SK-N-SH (cell line): ENCODE measurements at regions not wholly inside any gene's neighbourhood (a gene's known extent, or its start where the extent isn't known, plus 50 kb on each side); places are given as distances from the start of the nearest gene placed in this dataset.

Experiments used
- CTCF ChIA-PET: fragments of 300-600, 350-600 bp; formaldehyde crosslinking; extraction: SDS; loops from one replicate; lab custom pipeline; 2021; lab: Yijun Ruan, JAX
- POLR2A ChIA-PET: fragments of 350-600 bp; sonication (Branson Sonifier 250); formaldehyde crosslinking; extraction: SDS; loops from one replicate; lab custom pipeline; 2020; ENCODE audit warnings: antibody characterized with exemption, inconsistent platforms; lab: Yijun Ruan, JAX
- DNase-seq: peaks from one replicate; pipeline ENCODE4 v3.0.0; 2012
- H2AFZ ChIP-seq: fragments of 200-600 bp; sonication (generic); 2 replicates; pipeline ENCODE4 v1.8.1; 2016; ENCODE audit warnings: antibody characterized with exemption, mild to moderate bottlenecking, low read depth
- H3F3A ChIP-seq: fragments of 200-600 bp; sonication (generic); replicated peaks from 2 replicates; pipeline ENCODE3; 2016; ENCODE audit warnings: antibody characterized with exemption, mild to moderate bottlenecking; ENCODE audit not compliant: insufficient read depth
- H3K27ac ChIP-seq, 2 experiments: fragments of 200-500 bp in 1 of 2; fragments of 200-600 bp in 1 of 2; sonication (Bioruptor generic) in 1 of 2; sonication (generic), shearing (Covaris generic) in 1 of 2; 2 replicates each; pipeline versions ENCODE4 v1.5.1 to v1.6.1; 2014 to 2016; ENCODE audit warnings: low read depth in 2 of 2, inconsistent platforms in 1 of 2, low read length in 1 of 2, mild to moderate bottlenecking in 1 of 2, mixed read lengths in 1 of 2
- H3K27me3 ChIP-seq: fragments of 200-600 bp; sonication (generic), shearing (Covaris generic); 2 replicates; pipeline ENCODE4 v1.6.1; 2016; ENCODE audit warnings: mixed run types; ENCODE audit not compliant: insufficient read depth
- H3K36me3 ChIP-seq, 2 experiments: fragments of 200-500 bp in 1 of 2; fragments of 200-600 bp in 1 of 2; sonication (Bioruptor generic) in 1 of 2; sonication (generic) in 1 of 2; replicated peaks in 1 of 2; 2 replicates each; pipeline versions ENCODE3 to v1.5.1; 2014 to 2016; ENCODE audit warnings: low read length in 1 of 2, mild to moderate bottlenecking in 1 of 2; ENCODE audit not compliant: insufficient read depth in 2 of 2, control insufficient read depth in 1 of 2
- H3K4me1 ChIP-seq, 2 experiments: fragments of 200-500 bp in 1 of 2; fragments of 200-600 bp in 1 of 2; sonication (Bioruptor generic) in 1 of 2; sonication (generic), shearing (Covaris generic) in 1 of 2; 2 replicates each; pipeline versions ENCODE4 v1.5.1 to v1.6.1; 2014 to 2016; ENCODE audit warnings: low read depth in 1 of 2, low read length in 1 of 2, mixed run types in 1 of 2; ENCODE audit not compliant: insufficient read depth in 2 of 2, control insufficient read depth in 1 of 2
- H3K4me2 ChIP-seq: fragments of 200-600 bp; sonication (generic), shearing (Covaris generic); 2 replicates; pipeline ENCODE4 v1.6.1; 2017; ENCODE audit warnings: mixed run types
- H3K4me3 ChIP-seq, 2 experiments: fragments of 200-500 bp in 1 of 2; fragments of 200-600 bp in 1 of 2; sonication (Bioruptor generic) in 1 of 2; sonication (generic), shearing (Covaris generic) in 1 of 2; 2 replicates each; pipeline versions ENCODE4 v1.5.1 to v1.8.1; 2014 to 2016; ENCODE audit warnings: low read depth in 2 of 2, inconsistent platforms in 1 of 2, low read length in 1 of 2, mild to moderate bottlenecking in 1 of 2, mixed read lengths in 1 of 2, moderate library complexity in 1 of 2
- H3K79me2 ChIP-seq: fragments of 200-600 bp; sonication (generic); 2 replicates; pipeline ENCODE4 v1.8.1; 2017; ENCODE audit warnings: mild to moderate bottlenecking; ENCODE audit not compliant: insufficient read depth
- H3K9ac ChIP-seq: fragments of 200-600 bp; sonication (generic); 2 replicates; pipeline ENCODE4 v1.6.1; 2017; ENCODE audit warnings: mixed run types
- H3K9me2 ChIP-seq: fragments of 200-600 bp; sonication (generic); 2 replicates; pipeline ENCODE4 v1.6.1; 2017; ENCODE audit warnings: mixed run types
- H3K9me3 ChIP-seq: fragments of 200-600 bp; sonication (generic); 2 replicates; pipeline ENCODE4 v1.6.1; 2017; ENCODE audit warnings: mixed run types, mild to moderate bottlenecking, moderate library complexity
- H4K20me1 ChIP-seq: fragments of 200-600 bp; sonication (generic); 2 replicates; pipeline ENCODE4 v1.6.1; 2017; ENCODE audit warnings: mild to moderate bottlenecking, mixed run types; ENCODE audit not compliant: insufficient read depth
- CHD2 ChIP-seq: fragments of 150-350 bp; IDR thresholded peaks from 2 replicates; pipeline ENCODE4 v1.6.1; 2018; ENCODE audit warnings: low read length; ENCODE audit not compliant: partially characterized antibody
- CTCF ChIP-seq: fragments of 200-600 bp; sonication (generic); IDR thresholded peaks from 2 replicates; pipeline ENCODE4 v1.6.1; 2017; ENCODE audit warnings: antibody characterized with exemption, mild to moderate bottlenecking, moderate library complexity
- ELF1 ChIP-seq: IDR thresholded peaks from 2 replicates; pipeline ENCODE4 v1.4.0; 2012
- EP300 ChIP-seq, 2 experiments: IDR thresholded peaks; 2 replicates each; pipeline versions ENCODE4 v1.4.0 to v1.6.1; 2012; ENCODE audit warnings: borderline replicate concordance in 1 of 2, low read depth in 1 of 2, low read length in 1 of 2
- EZH2phosphoT487 ChIP-seq: fragments of 200-600 bp; sonication (generic); IDR thresholded peaks from 2 replicates; pipeline ENCODE4 v1.6.1; 2017; ENCODE audit warnings: low read depth, mixed run types, mild to moderate bottlenecking, antibody characterized with exemption, moderate library complexity, borderline replicate concordance
- FOXM1 ChIP-seq: IDR thresholded peaks from 2 replicates; pipeline ENCODE4 v1.4.0; 2012; ENCODE audit warnings: low read depth, mild to moderate bottlenecking
- GABPA ChIP-seq: IDR thresholded peaks from 2 replicates; pipeline ENCODE4 v1.4.0; 2012; ENCODE audit warnings: low read depth, mild to moderate bottlenecking
- MEF2A ChIP-seq: IDR thresholded peaks from 2 replicates; pipeline ENCODE4 v1.4.0; 2012; ENCODE audit warnings: low read depth, borderline replicate concordance
- MXI1 ChIP-seq: IDR thresholded peaks from 2 replicates; pipeline ENCODE4 v1.6.1; 2012; ENCODE audit warnings: mild to moderate bottlenecking, low read depth, low read length, improper control_type of control experiment
- NFIC ChIP-seq: IDR thresholded peaks from 2 replicates; pipeline ENCODE4 v1.4.0; 2012; ENCODE audit warnings: borderline replicate concordance
- NRF1 ChIP-seq: IDR thresholded peaks from 2 replicates; pipeline ENCODE4 v1.6.1; 2012; ENCODE audit warnings: low read depth, mild to moderate bottlenecking, low read length
- RAD21 ChIP-seq: IDR thresholded peaks from 2 replicates; pipeline ENCODE4 v1.6.1; 2012; ENCODE audit warnings: mild to moderate bottlenecking, low read length
- REST ChIP-seq: IDR thresholded peaks from 2 replicates; pipeline ENCODE4 v1.6.1; 2012; ENCODE audit warnings: mild to moderate bottlenecking, low read depth, low read length, moderate library complexity
- TAF1 ChIP-seq: IDR thresholded peaks from 2 replicates; pipeline ENCODE4 v1.6.1; 2012; ENCODE audit warnings: low read depth, mild to moderate bottlenecking, low read length, moderate library complexity, borderline replicate concordance
- TEAD4 ChIP-seq: IDR thresholded peaks from 2 replicates; pipeline ENCODE4 v1.4.0; 2012; ENCODE audit warnings: mild to moderate bottlenecking, borderline replicate concordance; ENCODE audit not compliant: insufficient read depth
- ZBTB33 ChIP-seq: IDR thresholded peaks from 2 replicates; pipeline ENCODE4 v1.4.0; 2012; ENCODE audit warnings: low read depth, borderline replicate concordance
- WGBS: methylation state at CpG from one replicate; pipeline ENCODE4 v1.1.6; 2017; ENCODE audit warnings: low lambda C conversion rate; 5-methylcytosine and 5-hydroxymethylcytosine counted together

- Histone ChIP-seq H4K20me1 (no peaks in the 10 kb centered on the region), H3K27me3 (no peaks in the 10 kb centered on the region), H3K4me2 (no peak overlapping the region), H3F3A (no peaks in the 10 kb centered on the region), H3K9me2 (no peaks in the 10 kb centered on the region), H3K9ac (no peak overlapping the region), H3K9me3 (no peaks in the 10 kb centered on the region), H3K27ac (no peak overlapping the region), H2AFZ (no peak overlapping the region), H3K36me3 (no peaks in the 10 kb centered on the region), H3K79me2 (no peaks in the 10 kb centered on the region), H3K4me3 (no peak overlapping the region), H3K4me1 (no peaks in the 10 kb centered on the region)
- no peak for DNase-seq
- CTCF ChIA-PET: no interaction called here
- POLR2A ChIA-PET: no interaction called here
- WGBS: 14% methylated on average over 4 of the region's 4 CpGs
- TF ChIP-seq EP300 (IDR thresholded peaks at IDR 0.05; ENCODE audit: borderline replicate concordance in 1 of 2, low read depth in 1 of 2, low read length in 1 of 2): no peak
- TF ChIP-seq REST: no peak
- no peak for TF ChIP-seq MEF2A
- no peak for TF ChIP-seq RAD21
- TF ChIP-seq NFIC: no peak
- TF ChIP-seq EZH2phosphoT487: no peak
- TF ChIP-seq CTCF: no peak
- TF ChIP-seq CHD2: no peak
- TF ChIP-seq ELF1: no peak
- TF ChIP-seq ZBTB33: no peak
- no peak for TF ChIP-seq TAF1
- TF ChIP-seq NRF1: no peak
- no peak for TF ChIP-seq GABPA
- TF ChIP-seq TEAD4: no peak
- TF ChIP-seq MXI1: no peak
- no peak for TF ChIP-seq FOXM1
- TF ChIP-seq, all 33 proteins: peak for 0
Observed at GRCh38 chr19:21611659-21612402, 106.4 kb downstream of the ZNF429 start.
